GM23248 (cell line): ENCODE measurements at regions not wholly inside any gene's neighbourhood (a gene's known extent, or its start where the extent isn't known, plus 50 kb on each side); places are given as distances from the start of the nearest gene placed in this dataset.

ENCODE experiments used
- EZH2 ChIP-seq: fragments of 200-600 bp; sonication (generic); IDR thresholded peaks from 2 replicates; pipeline ENCODE4 v1.6.1; 2018; ENCODE audit warnings: antibody characterized with exemption, mild to moderate bottlenecking; ENCODE audit not compliant: insufficient read depth, poor library complexity, severe bottlenecking
- EZH2phosphoT487 ChIP-seq: fragments of 200-600 bp; sonication (generic); IDR thresholded peaks from 2 replicates; pipeline ENCODE4 v1.6.1; 2018; ENCODE audit warnings: antibody characterized with exemption, moderate library complexity, mild to moderate bottlenecking, low read depth; ENCODE audit not compliant: insufficient read depth

DNA sequence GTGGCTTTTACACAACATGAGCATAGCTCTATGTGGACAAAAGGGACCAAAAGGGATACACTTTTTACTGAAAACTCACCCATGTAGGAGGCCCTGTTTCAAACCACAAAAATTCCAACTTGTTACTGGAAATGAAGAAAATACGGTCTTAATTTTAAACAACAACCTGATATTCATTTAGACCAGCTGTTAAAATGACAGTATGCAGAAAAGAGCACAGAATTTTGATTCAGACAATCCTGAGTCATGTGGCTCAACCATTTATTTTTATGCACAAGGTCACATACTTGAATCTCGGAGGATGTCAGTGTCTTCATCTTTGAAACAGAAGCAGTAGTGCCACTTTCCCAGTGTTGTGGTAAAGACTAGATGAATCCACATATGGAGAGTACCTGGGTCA lies 426.5 kb upstream of the NFE2L3 start:
- TF ChIP-seq EZH2 (no peak), EZH2phosphoT487 (no peak)
